ENCODE measurements at regions not wholly inside any gene's neighbourhood (a gene's known extent, or its start where the extent isn't known, plus 50 kb on each side); places are given as distances from the start of the nearest gene placed in this dataset.

GRCh38 chr1:82598337-82598736 lies 797.6 kb downstream of the ADGRL2 start:
- Histone ChIP-seq H3K4me1 (no peaks in the 10 kb centered on the region), H3K27me3 (no peaks in the 10 kb centered on the region), H3K9me3 (no peaks in the 10 kb centered on the region), H3K36me3 (no peaks in the 10 kb centered on the region), H3K4me3 (no peak overlapping the region), H3K27ac (replicated peaks in 1 of 4) (no peak overlapping the region)
- intact Hi-C loops (cut with DNase I), result no loop called here
- DNase-seq (ENCODE audit: extremely low spot score), result no peak
- TF ChIP-seq EP300 (IDR thresholded peaks at IDR 0.05) (no peak), POLR2AphosphoS5 (IDR thresholded peaks at IDR 0.05) (no peak), CTCF (IDR thresholded peaks at IDR 0.05) (no peak), POLR2A (IDR thresholded peaks at IDR 0.05; ENCODE audit: low read depth) (no peak)

GRCh38 chr1:82597649-82598048 lies 796.9 kb downstream of the ADGRL2 start:
- WGBS, result 51% methylated on average over 3 of the region's 3 CpGs
- intact Hi-C loops (cut with DNase I), result no loop called here
- no peaks in the 10 kb centered on the region for H3K36me3 ChIP-seq
- no peak overlapping the region for H3K4me3 ChIP-seq
- H3K9me3 ChIP-seq, result no peaks in the 10 kb centered on the region
- no peak for TF ChIP-seq POLR2A (IDR thresholded peaks at IDR 0.05; ENCODE audit: low read depth)
- TF ChIP-seq POLR2AphosphoS5 (IDR thresholded peaks at IDR 0.05), result no peak
- TF ChIP-seq EP300 (IDR thresholded peaks at IDR 0.05), result no peak
- TF ChIP-seq CTCF (IDR thresholded peaks at IDR 0.05), result no peak
- H3K4me1 ChIP-seq, result no peaks in the 10 kb centered on the region
- no peaks in the 10 kb centered on the region for H3K27me3 ChIP-seq
- H3K27ac ChIP-seq (replicated peaks in 1 of 4), result no peak overlapping the region
- no peak for DNase-seq (ENCODE audit: extremely low spot score)

- Histone ChIP-seq H3K4me1 (no peaks in the 10 kb centered on the region), H3K36me3 (no peaks in the 10 kb centered on the region), H3K27ac (replicated peaks in 1 of 4) (no peak overlapping the region), H3K27me3 (no peaks in the 10 kb centered on the region), H3K9me3 (no peaks in the 10 kb centered on the region), H3K4me3 (no peak overlapping the region)
- intact Hi-C loops (cut with DNase I), result no loop called here
- DNase-seq (ENCODE audit: extremely low spot score), result no peak
- TF ChIP-seq POLR2A (IDR thresholded peaks at IDR 0.05; ENCODE audit: low read depth) (no peak), POLR2AphosphoS5 (IDR thresholded peaks at IDR 0.05) (no peak), EP300 (IDR thresholded peaks at IDR 0.05) (no peak), CTCF (IDR thresholded peaks at IDR 0.05) (no peak)
- whole genome bisulfite sequencing, result 93% methylated on average over 1 of the region's 1 CpG
Observed at GRCh38 chr1:82597141-82597540, 796.4 kb downstream of the ADGRL2 start.

- H3K27ac ChIP-seq (replicated peaks in 1 of 4), result no peak overlapping the region
- intact Hi-C loops (cut with DNase I), result no loop called here
- no peaks in the 10 kb centered on the region for H3K36me3 ChIP-seq
- TF ChIP-seq EP300 (IDR thresholded peaks at IDR 0.05), result no peak
- no peak for TF ChIP-seq POLR2A (IDR thresholded peaks at IDR 0.05; ENCODE audit: low read depth)
- TF ChIP-seq CTCF (IDR thresholded peaks at IDR 0.05), result no peak
- no peak for TF ChIP-seq POLR2AphosphoS5 (IDR thresholded peaks at IDR 0.05)
- H3K4me3 ChIP-seq, result no peak overlapping the region
- DNase-seq (ENCODE audit: extremely low spot score), result no peak
- no peaks in the 10 kb centered on the region for H3K4me1 ChIP-seq
- 62% methylated on average over 2 of the region's 2 CpGs for WGBS
- H3K27me3 ChIP-seq, result no peaks in the 10 kb centered on the region
- no peaks in the 10 kb centered on the region for H3K9me3 ChIP-seq
Observed at GRCh38 chr1:82593561-82593960, 792.8 kb downstream of the ADGRL2 start.

GRCh38 chr1:82589588-82589987 lies 788.9 kb downstream of the ADGRL2 start:
- WGBS, result 99% methylated on average over 5 of the region's 5 CpGs
- H3K36me3 ChIP-seq, result no peaks in the 10 kb centered on the region
- no peaks in the 10 kb centered on the region for H3K4me1 ChIP-seq
- no peak for DNase-seq (ENCODE audit: extremely low spot score)
- H3K27ac ChIP-seq (replicated peaks in 1 of 4), result no peak overlapping the region
- H3K4me3 ChIP-seq, result no peak overlapping the region
- TF ChIP-seq CTCF (IDR thresholded peaks at IDR 0.05) (no peak), EP300 (IDR thresholded peaks at IDR 0.05) (no peak), POLR2AphosphoS5 (IDR thresholded peaks at IDR 0.05) (no peak), POLR2A (IDR thresholded peaks at IDR 0.05; ENCODE audit: low read depth) (no peak)
- intact Hi-C loops (cut with DNase I), result no loop called here
- H3K27me3 ChIP-seq, result no peaks in the 10 kb centered on the region
- no peaks in the 10 kb centered on the region for H3K9me3 ChIP-seq
